ENCODE measurements at regions not wholly inside any gene's neighbourhood (a gene's known extent, or its start where the extent isn't known, plus 50 kb on each side); places are given as distances from the start of the nearest gene placed in this dataset.

DNA sequence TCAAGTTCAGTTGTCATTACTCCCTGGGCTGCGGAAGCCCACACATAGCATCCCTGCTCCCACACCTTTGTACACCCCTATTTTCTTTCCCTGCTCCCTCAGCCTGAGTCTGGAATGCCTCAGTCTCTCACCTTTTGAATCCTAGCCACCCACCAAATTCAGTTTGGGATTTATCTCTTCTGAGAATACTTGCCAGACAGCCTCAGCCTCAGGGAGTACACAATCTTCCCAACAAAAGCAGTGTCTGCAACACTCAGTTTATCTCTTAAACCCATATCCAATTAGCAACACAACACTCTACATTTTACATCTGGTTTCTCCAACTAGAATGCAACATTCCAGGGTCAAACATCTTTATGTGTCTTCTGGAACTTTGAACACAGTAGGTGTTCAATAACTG is 190.2 kb downstream of the GPAM start:
- no peak for DNase-seq (ENCODE audit: low read depth)

DNA sequence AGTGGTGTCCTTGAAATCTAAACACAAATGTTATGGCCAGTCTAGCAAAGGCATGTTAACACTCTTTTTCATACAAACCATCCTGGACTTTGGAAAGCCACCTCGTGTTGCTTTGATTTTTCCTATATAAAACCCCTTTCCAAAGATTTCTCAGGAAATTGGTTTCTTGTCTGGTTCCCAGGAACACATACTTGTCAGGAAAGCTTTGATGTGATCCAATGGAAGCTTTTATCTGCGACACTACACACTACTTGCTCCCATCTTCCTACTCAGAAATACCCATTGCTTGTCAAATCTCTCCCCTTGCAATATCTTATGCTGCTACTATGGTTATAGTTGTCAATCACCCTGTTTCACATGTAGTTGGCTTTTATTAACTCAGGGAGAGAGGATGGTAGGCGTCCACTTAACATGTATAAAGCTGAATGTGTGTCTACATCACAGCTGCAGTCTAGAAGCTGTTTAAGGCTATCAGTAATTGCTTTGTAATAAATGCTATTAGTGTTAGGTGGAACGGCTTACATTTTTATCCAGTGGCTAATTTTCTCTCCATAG is 189.6 kb downstream of the GPAM start:
- no peak for DNase-seq (ENCODE audit: low read depth)

DNA sequence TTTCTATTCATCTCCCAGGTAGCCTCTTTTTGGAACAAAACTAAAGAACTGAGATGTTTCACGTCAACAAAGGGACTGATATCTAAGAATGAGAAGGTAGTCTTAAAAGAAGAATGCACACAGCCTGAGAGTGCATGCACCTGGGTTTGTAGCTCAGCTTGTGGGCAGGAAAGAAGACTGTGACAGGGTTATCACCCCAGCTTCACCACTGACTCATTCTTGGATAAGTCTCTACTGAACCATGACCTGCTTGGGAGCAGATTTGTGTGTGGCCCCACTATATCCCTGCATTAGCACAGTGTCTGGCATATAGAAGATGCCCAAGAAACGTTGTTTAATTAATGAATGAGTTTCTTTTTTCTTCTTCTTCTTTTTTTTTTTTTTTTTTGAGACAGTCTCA is 187.5 kb downstream of the GPAM start:
- DNase-seq (ENCODE audit: low read depth) = no peak

DNA sequence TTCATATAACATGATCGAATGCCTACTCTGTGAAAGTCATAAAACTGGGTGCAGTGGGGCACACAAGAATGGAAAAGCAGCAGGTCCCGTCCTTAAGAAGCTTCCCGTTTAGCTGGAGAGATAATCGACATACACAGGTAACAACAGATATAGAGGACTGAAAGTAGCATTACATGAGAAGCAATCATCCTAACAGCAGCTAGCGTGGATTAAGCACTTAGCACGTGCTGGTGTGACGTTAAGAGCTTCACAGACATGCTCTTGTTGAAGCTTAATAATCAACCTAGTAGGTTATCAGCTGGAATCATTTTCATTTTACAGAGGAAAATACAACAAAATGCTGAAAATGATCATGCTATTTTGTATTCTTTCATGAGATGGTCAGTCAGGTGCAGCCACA is 184.8 kb downstream of the GPAM start:
- no peak for DNase-seq (ENCODE audit: low read depth)

DNA sequence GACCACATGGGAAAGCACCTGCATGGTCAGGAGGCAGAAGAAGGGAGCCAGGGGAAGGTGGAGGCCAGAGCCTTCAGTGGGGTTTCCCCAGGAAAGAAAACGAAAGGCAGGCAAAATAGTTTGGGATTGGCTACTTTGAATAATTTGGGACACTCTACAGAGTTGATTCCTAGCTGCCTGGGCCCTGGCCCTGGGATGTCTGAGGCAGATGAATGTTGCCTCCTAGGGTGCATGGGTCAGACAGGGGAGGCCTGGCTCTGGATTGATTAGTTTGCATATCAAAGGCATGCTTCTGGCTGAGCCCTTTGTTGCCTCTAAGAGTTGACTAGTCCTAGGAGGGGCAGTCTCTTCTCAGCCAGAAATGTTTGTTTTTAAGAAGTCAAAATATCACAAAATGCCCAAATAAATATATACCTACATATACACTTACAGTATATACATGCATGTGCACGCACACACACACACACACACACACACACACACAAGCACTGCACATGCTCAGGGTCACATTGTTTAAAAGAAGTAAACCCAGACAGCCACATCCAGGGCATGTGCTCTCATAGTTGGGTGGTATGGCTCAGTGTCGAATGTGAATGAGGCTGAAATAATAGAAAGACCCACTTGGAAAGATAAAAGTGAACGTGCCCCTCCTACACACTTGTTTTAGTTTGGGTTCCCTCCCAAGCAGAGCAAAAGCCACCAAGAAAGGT is 184.2 kb downstream of the GPAM start:
- no peak for DNase-seq (ENCODE audit: low read depth)

DNA sequence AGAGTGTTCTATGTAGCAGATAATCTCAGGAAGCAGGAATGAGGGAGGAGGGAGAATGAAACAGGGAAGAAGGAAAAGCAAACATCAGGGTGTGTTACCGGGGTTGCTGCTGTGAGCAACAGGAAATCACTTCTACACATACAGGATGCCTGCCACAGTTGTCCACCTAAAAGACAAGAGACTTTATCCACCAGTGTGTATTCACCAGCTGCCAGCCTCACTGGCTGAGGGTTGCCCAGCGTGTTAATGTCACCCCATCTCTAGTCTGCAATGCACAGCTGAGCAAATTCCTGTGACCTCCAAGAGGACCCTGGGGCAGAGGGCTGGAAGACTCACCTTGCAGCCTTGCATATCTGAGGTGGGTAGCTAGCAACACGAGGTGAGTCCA is 183.7 kb downstream of the GPAM start:
- DNase-seq (ENCODE audit: low read depth) = no peak

DNA sequence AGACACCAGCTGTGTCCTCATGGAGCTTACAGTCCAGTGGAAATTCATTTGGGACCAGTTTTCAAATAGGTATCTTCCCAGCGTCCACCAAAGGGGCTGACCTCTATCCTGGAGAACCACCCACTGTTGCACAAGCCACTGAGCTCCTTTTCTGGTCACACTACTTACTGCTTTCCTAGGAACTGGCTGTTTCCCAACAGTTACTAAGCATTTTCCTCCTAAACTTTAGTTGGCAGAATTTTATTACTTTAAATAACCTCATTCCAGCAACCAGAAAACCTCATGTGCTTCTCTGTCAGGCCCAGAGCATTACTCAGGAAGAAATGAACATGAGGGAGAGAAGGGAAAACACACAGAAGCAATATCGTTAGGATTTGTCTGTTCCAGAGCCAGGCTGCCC is 183.1 kb downstream of the GPAM start:
- no peak for DNase-seq (ENCODE audit: low read depth)

DNA sequence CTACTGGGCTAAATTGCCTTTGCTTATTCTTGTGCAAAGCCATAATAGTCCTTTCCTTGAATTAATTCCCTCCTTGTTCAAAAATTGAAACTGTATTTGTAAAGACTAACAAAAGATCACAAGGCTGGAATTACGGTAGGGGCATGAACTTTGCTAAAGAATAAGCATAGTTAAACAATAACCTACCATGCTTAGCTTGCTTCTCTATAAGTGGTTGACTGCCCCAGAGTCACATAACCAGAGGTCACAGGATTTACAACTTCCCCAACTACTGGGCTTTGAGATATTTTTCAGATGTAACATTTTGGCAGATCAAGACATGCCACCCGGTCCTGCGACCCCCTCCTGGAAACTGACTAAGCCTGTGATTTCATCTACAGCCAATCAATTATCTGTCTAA is 181.4 kb downstream of the GPAM start:
- no peak for DNase-seq (ENCODE audit: low read depth)

DNA sequence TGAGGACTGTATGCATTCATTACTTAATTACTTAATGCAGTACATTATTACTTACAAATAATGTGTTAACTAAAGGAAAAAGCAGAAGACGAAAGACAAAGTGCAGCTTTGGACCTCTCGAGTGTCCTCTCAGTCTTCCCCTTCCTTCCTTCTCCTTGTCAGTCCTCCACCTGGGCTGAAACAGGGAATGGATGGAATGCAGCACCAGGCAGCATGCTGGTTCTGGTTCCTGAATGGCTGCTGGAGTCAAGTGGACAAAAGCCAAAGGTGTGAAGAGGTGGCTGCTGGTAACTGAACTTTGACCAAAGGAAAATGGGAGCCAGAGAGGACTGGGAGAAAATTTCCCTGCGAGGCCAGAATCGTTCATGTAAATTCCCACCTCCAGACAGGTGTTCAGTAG is 179.5 kb downstream of the GPAM start:
- no peak for DNase-seq (ENCODE audit: low read depth)

DNA sequence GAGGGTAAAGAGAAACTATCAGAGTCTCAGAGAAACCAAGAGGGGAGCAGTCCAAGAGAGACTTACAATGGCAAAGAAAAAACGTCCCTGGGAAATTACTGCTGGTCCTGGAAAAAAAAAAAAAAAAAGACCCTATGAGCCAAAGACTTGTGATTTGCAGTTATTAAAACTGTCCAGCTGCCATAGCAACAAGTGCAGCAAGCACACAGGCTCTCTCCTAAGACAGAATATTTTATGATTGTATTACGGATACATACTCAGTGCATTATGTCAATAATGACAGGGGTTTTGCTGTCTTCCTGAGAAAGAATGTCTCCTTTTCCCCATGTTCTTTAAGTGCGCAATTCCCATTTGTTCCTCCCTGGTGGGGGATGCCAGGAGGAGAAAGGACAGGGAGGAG is 178.5 kb downstream of the GPAM start:
- no peak for DNase-seq (ENCODE audit: low read depth)

DNA sequence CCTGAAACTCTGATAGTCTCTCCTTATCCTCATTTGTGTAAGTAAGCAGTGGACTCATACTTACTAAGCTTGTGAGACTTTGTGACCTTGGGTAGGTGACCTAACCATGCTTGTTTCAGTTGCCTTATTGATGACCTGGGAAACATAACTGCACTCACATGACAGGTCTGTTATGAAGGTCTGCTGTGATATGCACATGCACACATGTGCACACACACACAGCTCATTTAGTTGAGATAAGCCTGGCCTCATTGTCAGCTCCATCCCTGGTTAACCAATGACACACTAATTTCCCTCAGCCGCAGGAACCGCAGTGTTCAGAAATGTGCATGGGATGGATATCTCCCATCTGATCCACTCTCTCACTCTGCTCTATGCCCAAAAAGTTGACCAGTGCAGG is 177.2 kb downstream of the GPAM start:
- DNase-seq (ENCODE audit: low read depth) = no peak

DNA sequence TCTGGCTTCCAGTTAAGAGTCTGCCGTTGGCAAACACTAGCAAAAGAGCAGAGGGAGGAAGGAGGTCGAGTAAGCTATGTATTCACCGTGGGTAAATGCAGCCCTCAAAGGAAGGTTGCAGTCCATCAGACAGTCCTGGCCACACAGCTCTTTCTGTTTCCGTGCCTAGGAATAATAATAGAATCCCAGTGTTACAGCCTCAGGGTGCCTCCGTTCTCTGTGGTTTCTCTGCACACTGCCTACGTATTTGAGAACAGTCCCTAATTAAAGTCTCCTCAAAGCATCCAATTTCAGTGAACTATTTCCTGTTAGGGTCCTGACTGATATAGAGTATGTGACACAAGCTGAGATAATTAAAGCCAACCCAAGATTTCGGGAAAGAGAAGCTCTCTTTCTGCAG is 176.7 kb downstream of the GPAM start:
- no peak for DNase-seq (ENCODE audit: low read depth)

DNA sequence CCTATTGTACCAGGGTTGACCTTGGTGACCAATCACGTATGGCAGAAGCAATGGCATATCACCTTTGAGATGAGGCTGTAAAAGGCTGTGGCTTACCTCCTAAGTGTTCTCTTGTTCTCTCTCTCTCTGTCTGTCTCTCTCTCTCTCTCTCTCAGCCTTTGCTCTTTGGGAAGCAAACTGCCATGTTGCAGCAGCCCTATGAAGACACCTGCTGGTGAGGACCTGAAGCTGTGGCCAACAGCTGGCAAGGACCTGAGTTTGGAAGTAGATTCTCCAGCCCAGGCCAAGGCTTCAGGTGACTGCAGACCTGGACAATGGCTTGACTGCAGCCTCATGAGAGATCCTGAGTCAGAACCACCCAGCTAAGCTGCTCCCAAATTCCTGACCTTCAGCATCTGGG is 161.4 kb downstream of the GPAM start:
- DNase-seq (ENCODE audit: low read depth) = no peak

DNA sequence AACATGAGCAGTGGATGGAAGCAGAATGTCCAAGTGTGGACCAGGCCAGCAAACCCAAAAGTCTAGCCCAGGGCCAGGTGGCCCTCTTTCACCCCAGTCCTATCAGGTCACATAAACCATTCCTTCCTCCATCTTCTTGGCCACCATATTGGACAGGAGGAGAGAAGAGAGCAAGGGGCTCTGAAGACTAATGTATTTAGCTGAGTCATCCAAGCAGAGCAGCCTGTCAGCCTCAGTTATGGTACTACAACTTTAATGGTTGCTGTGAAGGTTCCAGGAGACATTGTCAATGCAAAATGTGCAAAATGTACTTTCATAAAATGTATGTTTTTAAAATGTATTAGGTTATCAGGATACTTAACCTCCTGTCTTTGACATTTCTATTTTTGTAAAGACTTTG is 159.5 kb downstream of the GPAM start:
- no peak for DNase-seq (ENCODE audit: low read depth)

DNA sequence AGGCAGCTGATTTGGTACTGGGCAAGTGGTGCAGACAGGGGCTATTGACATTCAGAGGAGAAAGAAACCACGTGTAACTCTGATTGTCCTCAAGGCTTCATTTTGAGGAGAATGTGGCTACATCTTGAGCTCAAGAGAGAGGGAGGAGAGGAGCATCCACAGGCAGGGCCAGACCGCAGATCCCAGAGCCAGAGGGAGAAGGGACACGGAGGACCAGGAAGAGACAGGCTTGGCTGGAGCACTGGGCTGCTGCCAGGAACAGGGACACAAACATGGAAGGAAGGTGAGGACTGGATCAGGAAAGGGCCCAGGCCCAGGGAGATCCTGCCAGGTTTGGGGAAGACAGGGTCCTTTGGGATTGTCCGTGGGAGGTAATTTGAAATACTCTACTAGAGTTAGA is 158.3 kb downstream of the GPAM start:
- no peak for DNase-seq (ENCODE audit: low read depth)

DNA sequence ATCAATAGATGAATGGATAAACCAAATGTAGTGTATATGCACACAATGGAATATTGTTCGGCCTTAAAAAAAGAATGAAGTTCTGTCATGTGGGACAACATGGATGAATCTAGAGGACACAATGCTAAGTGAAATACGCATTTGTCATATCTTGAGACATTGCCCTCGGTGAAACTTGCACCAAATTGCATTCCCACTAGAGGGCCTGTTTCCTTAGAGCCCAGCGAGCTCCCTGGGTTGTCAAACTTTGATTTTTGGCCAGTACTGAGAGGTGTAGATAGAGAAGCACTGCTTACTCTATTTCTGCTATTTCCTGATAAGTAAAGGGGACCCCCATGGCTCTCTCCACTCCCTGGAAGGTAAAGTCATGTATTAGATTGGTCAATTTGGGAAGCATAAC is 157.1 kb downstream of the GPAM start:
- DNase-seq (ENCODE audit: low read depth) = no peak

DNA sequence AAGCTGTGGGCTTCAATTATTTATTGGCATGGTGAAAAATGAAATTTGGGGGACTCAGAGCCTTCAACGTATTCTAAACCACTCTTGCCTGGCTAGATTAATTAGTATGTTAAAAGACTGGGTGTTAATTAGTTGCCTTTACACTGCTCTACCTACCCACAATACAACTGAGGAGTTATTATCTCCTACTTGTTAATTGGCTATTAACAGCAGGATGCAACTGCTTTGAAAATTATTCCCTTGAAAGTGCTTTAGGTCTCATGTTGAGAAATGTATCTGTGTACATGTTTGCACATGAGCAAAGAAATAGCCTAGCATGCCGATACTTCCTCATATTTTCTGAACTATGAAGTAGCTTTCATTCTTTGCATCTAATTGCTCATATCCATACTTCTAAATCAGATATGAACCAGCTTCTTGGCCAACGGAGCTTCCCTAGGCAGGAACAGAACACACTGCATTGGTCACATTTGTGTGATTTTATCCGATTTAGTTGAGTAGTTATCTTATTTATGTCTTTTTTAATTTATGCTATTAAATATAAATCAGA is 155.8 kb downstream of the GPAM start:
- no peak for DNase-seq (ENCODE audit: low read depth)

DNA sequence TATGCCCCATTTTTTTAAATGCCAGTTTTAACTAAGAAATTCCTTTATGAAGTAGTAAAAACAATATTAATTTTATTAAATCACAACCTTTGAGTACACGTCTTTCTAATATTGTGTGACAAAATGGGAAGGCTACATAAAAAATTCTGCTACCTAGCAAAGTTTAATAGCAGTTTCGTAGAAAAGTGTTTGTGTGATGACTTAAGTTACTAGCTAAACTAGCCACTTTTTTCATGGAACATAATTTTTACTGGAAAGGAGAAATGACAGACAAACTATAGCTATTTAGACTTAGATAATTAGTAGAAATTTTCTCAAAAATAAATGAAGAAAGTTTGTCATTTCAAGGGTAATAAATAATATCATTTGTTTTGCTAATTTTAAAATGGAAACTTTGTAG is 153.1 kb downstream of the GPAM start:
- DNase-seq (ENCODE audit: low read depth) = no peak

DNA sequence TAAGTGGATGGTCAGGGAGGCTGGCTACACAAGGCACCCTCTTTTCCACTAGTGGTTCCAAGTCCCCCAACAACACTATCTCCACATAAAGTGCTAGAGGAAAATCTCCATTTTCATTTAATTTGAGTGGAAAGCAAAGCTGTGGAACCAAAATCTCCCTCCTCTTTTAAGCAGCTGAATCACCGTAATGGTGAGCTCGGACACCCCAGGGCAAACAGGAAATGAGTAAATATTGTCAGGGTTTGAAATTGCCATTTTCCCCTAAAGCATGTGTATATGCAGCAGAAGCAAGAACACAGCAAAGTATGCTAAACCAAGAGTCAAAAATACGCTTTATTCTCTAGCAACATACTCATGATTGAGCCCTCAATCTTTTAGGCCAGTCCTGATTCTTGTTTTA is 143.7 kb downstream of the GPAM start:
- no peak for DNase-seq (ENCODE audit: low read depth)

DNA sequence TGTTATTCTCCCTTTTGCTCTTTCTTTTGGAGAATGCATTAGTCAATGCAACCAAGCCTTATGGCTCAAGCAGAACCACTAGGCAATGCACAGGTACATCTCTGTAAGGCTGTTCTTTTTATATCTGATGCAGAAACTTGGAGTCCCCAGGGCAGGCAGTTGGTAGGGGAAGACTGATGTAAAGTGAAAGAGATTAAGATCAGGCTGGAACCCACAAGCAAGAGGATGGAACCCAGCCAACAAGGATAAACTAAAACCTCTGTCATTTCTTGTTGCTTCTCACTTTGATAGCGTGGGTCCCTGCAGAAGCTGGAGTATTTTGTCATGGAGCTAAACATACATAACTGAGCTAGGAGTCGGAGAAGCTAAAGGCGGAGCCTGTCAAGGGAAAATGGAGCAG is 142.9 kb downstream of the GPAM start:
- DNase-seq (ENCODE audit: low read depth) = no peak

DNA sequence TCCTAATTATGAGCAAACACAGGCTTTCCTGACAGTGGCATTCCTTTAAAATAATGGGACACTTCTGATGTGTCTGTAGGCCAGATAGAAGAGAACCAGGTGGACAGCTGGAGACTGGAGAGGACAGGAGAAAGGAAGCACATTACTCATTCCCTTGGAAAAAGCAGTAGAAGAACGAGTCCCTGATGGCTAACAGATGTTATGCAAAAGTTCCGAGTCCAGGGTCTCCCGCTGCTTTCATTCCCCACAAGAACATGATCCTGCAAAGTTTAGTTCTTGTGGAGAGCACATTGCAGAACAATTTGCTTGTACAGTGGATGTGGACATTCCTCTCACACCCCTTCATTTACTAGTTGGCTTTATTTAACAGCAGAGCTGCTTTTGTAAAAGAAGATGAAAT is 137.6 kb downstream of the GPAM start:
- no peak for DNase-seq (ENCODE audit: low read depth)

DNA sequence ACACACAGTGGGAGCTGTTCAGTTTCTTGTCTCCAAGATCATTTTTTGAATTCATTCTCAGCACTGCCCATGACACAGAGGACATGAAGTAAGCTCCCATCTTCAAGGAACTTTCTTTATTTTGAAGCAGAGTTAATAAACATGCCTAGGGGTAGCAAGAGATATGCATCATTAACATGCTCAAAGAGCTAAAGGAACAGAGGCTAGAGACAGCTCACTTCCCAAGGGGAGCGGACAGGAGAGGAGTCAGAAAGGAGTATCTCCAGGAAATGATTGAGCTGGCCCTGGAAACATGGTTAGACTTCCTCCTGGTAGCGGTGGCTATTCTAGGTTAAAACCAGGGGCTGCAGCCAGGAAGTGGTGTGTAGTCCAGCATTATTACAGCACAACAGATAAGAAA is 135.9 kb downstream of the GPAM start:
- no peak for DNase-seq (ENCODE audit: low read depth)

DNA sequence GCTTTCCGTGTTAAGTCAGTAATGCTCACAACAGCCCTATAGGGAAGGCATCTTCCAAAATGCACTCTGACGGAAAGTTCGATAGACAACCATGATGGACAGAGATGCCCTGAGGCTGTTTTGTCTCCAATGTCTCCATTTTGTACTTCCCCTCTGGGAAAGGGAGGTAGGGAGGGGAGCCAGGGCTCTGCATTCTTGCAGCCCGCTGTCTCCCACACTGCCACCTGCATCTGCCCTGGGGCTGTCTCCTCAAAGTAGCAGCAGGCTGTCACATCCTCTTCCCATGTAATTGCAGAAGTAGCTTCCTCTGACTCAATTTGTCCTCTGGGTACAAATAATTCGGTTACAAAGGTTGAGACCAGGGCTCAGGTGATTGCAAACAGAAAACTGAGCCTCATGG is 131.4 kb downstream of the GPAM start:
- no peak for DNase-seq (ENCODE audit: low read depth)

DNA sequence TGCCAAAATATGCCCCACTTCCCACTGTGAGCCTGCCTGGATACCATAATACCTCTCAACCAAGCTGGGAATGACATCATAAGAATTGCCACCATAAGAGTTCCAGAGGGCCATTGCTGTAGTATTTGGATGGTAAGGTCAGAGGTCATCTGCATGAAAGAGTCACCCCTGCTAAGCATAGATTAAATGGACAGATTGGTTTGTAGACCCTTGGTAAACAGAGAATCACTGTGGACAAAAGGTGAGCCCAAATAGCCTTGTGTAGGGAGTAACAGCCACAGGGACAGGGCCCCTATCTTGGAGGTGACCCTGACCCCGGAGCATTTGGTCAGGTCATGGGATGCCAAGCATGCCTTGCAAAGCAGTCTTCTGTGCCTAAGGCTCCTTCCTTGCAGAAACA is 129.7 kb downstream of the GPAM start:
- no peak for DNase-seq (ENCODE audit: low read depth)
